Lung (tissue), 11 donors: ENCODE measurements at regions not wholly inside any gene's neighbourhood (a gene's known extent, or its start where the extent isn't known, plus 50 kb on each side); places are given as distances from the start of the nearest gene placed in this dataset.

ENCODE experiments used
- ATAC-seq: fragments of 200-7000 bp; cut with Tn5 transposase; one replicate; pipeline ENCODE4 v1.9.1; 2020; ENCODE audit warnings: moderate number of reproducible peaks; ENCODE audit not compliant: insufficient read depth, low FRiP score
- DNase-seq, 3 donors: peaks; one replicate each; pipeline ENCODE4 v3.0.0-alpha.2; 2013 to 2017
- H3K27ac ChIP-seq, 2 donors: one replicate each; pipeline ENCODE4 v1.5.1; 2013; ENCODE audit warnings: mild to moderate bottlenecking in 2 of 2, moderate library complexity in 2 of 2, control low read depth in 1 of 2, inconsistent platforms in 1 of 2, low read depth in 1 of 2, low read length in 1 of 2
- H3K27me3 ChIP-seq, 3 donors: one replicate each; pipeline ENCODE4 v1.5.1; 2013; ENCODE audit warnings: low read length in 2 of 3; ENCODE audit not compliant: control insufficient read depth in 3 of 3, insufficient read depth in 3 of 3
- H3K36me3 ChIP-seq, 4 donors: one replicate each; pipeline ENCODE4 v1.5.1; 2013; ENCODE audit warnings: low read length in 4 of 4, mild to moderate bottlenecking in 1 of 4, moderate library complexity in 1 of 4; ENCODE audit not compliant: control insufficient read depth in 4 of 4, insufficient read depth in 4 of 4
- H3K4me1 ChIP-seq, 5 donors: one replicate each; pipeline ENCODE4 v1.5.1; 2013; ENCODE audit warnings: low read length in 5 of 5, mild to moderate bottlenecking in 2 of 5, moderate library complexity in 1 of 5; ENCODE audit not compliant: control insufficient read depth in 5 of 5, insufficient read depth in 5 of 5
- H3K4me3 ChIP-seq: one replicate; pipeline ENCODE4 v1.5.1; 2013; ENCODE audit warnings: mild to moderate bottlenecking, control low read depth, moderate library complexity
- H3K9ac ChIP-seq, 2 donors: one replicate each; pipeline ENCODE4 v1.5.1; 2013; ENCODE audit warnings: low read length in 2 of 2, control low read depth in 1 of 2; ENCODE audit not compliant: insufficient read depth in 1 of 2
- H3K9me3 ChIP-seq, 4 donors: one replicate each; pipeline ENCODE4 v1.5.1; 2013; ENCODE audit warnings: low read length in 3 of 4, mild to moderate bottlenecking in 1 of 4, moderate library complexity in 1 of 4; ENCODE audit not compliant: control insufficient read depth in 4 of 4, insufficient read depth in 3 of 4
- WGBS, 2 donors: extraction: QIAGEN DNeasy Blood & Tissue Kit; methylation state at CpG; one replicate each; pipeline ENCODE4 v1.1.7; 2013; 5-methylcytosine and 5-hydroxymethylcytosine counted together
- TF ChIP-seq, protein P1 (sequence below): IDR thresholded peaks from 2 replicates; pipeline ENCODE4 v1.5.1; 2012; ENCODE audit warnings: mild to moderate bottlenecking; ENCODE audit errors: control extremely low read depth, extremely low read depth
- donor health status: control.
- donor health status: control.
- donor health status: Bipolar disorder and iron deficiency.
- donor health status: healthy.
- donor health status: DM: yes; HTN: yes; CAD: no.

DNA sequence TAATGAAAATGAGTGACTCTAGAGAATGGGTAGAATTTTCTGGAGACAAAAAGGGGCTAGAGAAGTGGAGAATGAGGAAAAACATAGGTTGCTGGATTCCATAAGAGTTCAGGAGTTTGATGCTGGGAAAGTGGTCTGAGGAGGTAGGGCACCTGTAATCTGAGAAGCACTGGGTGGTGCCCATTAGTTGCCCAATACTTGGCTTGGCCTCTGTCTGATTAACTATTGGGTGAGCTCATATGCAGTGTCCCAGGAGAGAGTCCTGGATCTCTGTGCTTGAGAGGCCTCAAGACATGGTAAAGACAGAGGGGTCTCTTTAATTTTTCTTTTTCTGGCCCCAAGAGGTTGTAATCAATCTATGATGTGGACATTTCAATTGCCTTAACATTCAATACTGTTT is 390.1 kb downstream of the TDRD3 start:
- no peaks in the 10 kb centered on the region for H3K27me3 ChIP-seq
- H3K9me3 ChIP-seq: no peaks in the 10 kb centered on the region
- H3K4me3 ChIP-seq: no peak overlapping the region
- H3K27ac ChIP-seq: no peak overlapping the region
- H3K36me3 ChIP-seq: no peaks in the 10 kb centered on the region
- TF ChIP-seq, protein P1, sequence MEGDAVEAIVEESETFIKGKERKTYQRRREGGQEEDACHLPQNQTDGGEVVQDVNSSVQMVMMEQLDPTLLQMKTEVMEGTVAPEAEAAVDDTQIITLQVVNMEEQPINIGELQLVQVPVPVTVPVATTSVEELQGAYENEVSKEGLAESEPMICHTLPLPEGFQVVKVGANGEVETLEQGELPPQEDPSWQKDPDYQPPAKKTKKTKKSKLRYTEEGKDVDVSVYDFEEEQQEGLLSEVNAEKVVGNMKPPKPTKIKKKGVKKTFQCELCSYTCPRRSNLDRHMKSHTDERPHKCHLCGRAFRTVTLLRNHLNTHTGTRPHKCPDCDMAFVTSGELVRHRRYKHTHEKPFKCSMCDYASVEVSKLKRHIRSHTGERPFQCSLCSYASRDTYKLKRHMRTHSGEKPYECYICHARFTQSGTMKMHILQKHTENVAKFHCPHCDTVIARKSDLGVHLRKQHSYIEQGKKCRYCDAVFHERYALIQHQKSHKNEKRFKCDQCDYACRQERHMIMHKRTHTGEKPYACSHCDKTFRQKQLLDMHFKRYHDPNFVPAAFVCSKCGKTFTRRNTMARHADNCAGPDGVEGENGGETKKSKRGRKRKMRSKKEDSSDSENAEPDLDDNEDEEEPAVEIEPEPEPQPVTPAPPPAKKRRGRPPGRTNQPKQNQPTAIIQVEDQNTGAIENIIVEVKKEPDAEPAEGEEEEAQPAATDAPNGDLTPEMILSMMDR: no peak
- no peaks in the 10 kb centered on the region for H3K4me1 ChIP-seq
- H3K9ac ChIP-seq: no peak overlapping the region
- DNase-seq (no peak), ATAC-seq (no peak)

DNA sequence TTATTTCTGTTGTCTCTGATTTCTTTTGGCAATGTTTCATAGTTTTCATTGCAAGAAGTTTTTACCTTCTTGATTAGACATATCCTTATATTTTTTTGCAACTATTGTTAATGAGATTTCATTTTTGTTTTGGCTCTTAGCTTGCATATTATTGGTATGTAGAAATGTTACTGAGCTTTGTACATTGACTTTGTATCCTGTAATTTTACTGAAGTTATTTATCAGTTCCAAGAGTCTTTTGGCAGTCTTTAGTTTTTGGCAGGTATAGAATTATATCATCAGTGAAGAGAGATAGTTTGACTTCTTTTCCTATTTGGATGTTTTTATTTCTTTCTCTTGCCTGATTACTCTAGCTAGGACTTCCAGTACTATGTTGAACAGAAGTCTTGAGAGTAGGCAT is 375.7 kb downstream of the TDRD3 start:
- Histone ChIP-seq H3K9me3 (no peaks in the 10 kb centered on the region), H3K4me3 (no peak overlapping the region), H3K4me1 (no peaks in the 10 kb centered on the region), H3K27ac (no peak overlapping the region), H3K9ac (no peak overlapping the region), H3K36me3 (no peaks in the 10 kb centered on the region), H3K27me3 (no peaks in the 10 kb centered on the region)
- DNase-seq: no peak
- no peak for ATAC-seq
- TF ChIP-seq, protein P1: no peak

DNA sequence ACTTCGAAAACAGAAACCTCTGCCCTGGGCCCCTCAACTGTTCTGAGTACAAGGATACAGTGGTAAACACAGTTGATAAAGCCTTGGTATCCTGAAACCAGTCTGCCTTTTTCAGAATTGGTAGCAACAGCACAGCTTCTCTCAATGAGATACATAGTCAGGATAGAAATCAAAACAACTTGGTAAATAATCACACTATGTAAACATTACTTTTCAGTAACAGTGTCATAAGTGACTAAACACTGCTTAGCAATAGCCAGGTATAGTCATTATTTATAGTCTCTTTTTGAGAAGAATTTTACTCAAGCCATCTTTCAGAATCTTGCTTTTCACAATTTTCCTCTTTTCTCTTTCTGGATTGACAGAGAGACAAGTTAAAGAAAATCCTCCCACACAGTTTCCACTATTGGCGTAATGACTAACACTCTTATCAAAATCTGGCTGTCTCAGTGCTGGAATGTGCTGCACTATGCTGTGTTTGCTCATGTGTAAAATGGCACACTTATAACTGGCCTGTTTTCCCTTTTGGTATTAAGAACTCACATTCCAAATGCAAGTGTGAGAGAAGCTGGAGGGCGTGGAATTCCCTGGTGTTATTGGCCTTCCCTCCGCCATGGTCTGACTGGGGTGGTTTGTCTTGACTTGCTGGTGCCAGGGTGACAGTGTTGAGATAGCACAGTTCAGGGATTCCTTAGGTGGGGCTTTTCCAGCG is 368.8 kb downstream of the TDRD3 start:
- Histone ChIP-seq H3K27me3 (no peaks in the 10 kb centered on the region), H3K4me3 (no peak overlapping the region), H3K27ac (peak overlapping the region in 1 of 2 donors; percentile 63), H3K4me1 (peaks cover 0 to 6% (median 0%) of the 10 kb centered on the region in 5 donors), H3K9me3 (no peaks in the 10 kb centered on the region), H3K9ac (no peak overlapping the region), H3K36me3 (no peaks in the 10 kb centered on the region)
- DNase-seq (peak; percentile 14 to 43 (median 35)), ATAC-seq (peak; percentile 61)
- TF ChIP-seq, protein P1: no peak
- 66 to 79% methylated on average over 5 of the region's 5 CpGs for WGBS, 2 donors

DNA sequence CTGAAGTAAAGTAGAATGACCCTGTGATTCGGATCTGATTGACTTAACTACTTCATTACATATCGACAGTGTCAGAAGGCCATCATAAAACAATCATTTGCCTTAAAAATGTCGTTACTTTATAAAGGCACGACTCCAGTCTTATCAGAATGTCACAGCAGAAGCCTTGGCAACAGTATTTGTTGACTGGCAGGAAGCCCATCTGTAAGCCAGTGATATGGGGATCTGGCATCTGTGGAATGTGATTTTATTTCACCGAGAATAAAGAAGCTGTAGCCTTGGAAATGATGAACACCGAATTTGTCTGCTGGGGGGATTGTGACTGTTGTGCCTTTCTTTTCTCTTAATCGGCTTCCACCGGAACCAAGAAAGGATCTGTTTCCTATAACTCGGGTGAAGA is 362.5 kb downstream of the TDRD3 start:
- Histone ChIP-seq H3K4me1 (peaks cover 0 to 15% (median 0%) of the 10 kb centered on the region in 5 donors), H3K27ac (no peak overlapping the region), H3K9me3 (no peaks in the 10 kb centered on the region), H3K27me3 (no peaks in the 10 kb centered on the region), H3K9ac (no peak overlapping the region), H3K36me3 (no peaks in the 10 kb centered on the region), H3K4me3 (no peak overlapping the region)
- WGBS, 2 donors: 6 to 11% methylated on average over 9 of the region's 9 CpGs
- DNase-seq (peak; percentile 53 to 63 (median 58)), ATAC-seq (no peak)
- TF ChIP-seq, protein P1: no peak
